ENCODE measurements at regions not wholly inside any gene's neighbourhood (a gene's known extent, or its start where the extent isn't known, plus 50 kb on each side); places are given as distances from the start of the nearest gene placed in this dataset.
A peak's percentile ranks its signal among the peaks of the same experiment; 100 is the strongest.
"Not testable (repeated sequence)": the region's sequence is repeated elsewhere in the genome, so short reads cannot be mapped to it uniquely, and the experiment has no call there.

GRCh38 chrX:109922190-109922589, 80.7 kb upstream of the TMEM164 start:
- no peaks in the 10 kb centered on the region for H3K36me3 Mint-ChIP-seq (ENCODE audit: low read depth)
- H3K4me3 Mint-ChIP-seq: no peak overlapping the region
- TF ChIP-seq, protein P1, sequence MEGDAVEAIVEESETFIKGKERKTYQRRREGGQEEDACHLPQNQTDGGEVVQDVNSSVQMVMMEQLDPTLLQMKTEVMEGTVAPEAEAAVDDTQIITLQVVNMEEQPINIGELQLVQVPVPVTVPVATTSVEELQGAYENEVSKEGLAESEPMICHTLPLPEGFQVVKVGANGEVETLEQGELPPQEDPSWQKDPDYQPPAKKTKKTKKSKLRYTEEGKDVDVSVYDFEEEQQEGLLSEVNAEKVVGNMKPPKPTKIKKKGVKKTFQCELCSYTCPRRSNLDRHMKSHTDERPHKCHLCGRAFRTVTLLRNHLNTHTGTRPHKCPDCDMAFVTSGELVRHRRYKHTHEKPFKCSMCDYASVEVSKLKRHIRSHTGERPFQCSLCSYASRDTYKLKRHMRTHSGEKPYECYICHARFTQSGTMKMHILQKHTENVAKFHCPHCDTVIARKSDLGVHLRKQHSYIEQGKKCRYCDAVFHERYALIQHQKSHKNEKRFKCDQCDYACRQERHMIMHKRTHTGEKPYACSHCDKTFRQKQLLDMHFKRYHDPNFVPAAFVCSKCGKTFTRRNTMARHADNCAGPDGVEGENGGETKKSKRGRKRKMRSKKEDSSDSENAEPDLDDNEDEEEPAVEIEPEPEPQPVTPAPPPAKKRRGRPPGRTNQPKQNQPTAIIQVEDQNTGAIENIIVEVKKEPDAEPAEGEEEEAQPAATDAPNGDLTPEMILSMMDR (IDR thresholded peaks at IDR 0.05): no peak
- peaks cover 18% of the 10 kb centered on the region for H3K4me1 Mint-ChIP-seq
- peaks cover 6% of the 10 kb centered on the region for H3K27me3 Mint-ChIP-seq (ENCODE audit: low read depth, poor library complexity)
- H3K27ac Mint-ChIP-seq: no peak overlapping the region
- DNase-seq: no peak
- H3K9me3 Mint-ChIP-seq: no peaks in the 10 kb centered on the region

GRCh38 chrX:109925003-109925402, 77.9 kb upstream of the TMEM164 start:
- DNase-seq; H3K27me3 Mint-ChIP-seq (ENCODE audit: low read depth, poor library complexity); H3K9me3 Mint-ChIP-seq; H3K36me3 Mint-ChIP-seq (ENCODE audit: low read depth); H3K27ac Mint-ChIP-seq; H3K4me3 Mint-ChIP-seq: not testable (repeated sequence)
- H3K4me1 Mint-ChIP-seq: peaks cover 11% of the 10 kb centered on the region

DNA sequence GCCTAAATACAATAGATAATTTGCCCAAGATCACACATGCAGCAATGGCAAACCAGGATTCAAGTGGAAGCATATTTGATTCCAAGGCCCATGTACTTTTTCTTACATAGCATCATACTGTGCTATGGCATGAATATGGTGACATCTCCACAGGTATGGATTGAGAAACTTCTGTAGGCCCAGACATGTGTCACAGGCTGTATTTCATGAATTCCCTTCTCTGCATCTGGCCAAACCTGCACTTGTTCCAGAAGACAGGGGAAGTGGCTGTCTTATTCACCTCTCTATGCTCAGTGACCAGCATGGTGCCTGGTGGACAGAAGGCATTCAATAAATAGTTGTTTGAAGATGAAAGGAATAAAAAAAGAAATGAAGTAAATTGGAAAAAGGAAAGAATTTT, 77.3 kb upstream of the TMEM164 start:
- no peak overlapping the region for H3K4me3 Mint-ChIP-seq
- TF ChIP-seq, protein P1 (IDR thresholded peaks at IDR 0.05): no peak
- DNase-seq: no peak
- no peaks in the 10 kb centered on the region for H3K9me3 Mint-ChIP-seq
- H3K27me3 Mint-ChIP-seq (ENCODE audit: low read depth, poor library complexity): peaks cover 6% of the 10 kb centered on the region
- peaks cover 7% of the 10 kb centered on the region for H3K4me1 Mint-ChIP-seq
- no peak overlapping the region for H3K27ac Mint-ChIP-seq
- H3K36me3 Mint-ChIP-seq (ENCODE audit: low read depth): no peaks in the 10 kb centered on the region

GRCh38 chrX:109926118-109926517, 76.8 kb upstream of the TMEM164 start:
- Mint-ChIP-seq H3K4me1 (peaks cover 7% of the 10 kb centered on the region), H3K36me3 (ENCODE audit: low read depth) (no peaks in the 10 kb centered on the region), H3K9me3 (no peaks in the 10 kb centered on the region), H3K4me3 (no peak overlapping the region), H3K27ac (no peak overlapping the region), H3K27me3 (ENCODE audit: low read depth, poor library complexity) (peaks cover 6% of the 10 kb centered on the region)
- TF ChIP-seq, protein P1 (IDR thresholded peaks at IDR 0.05): no peak
- no peak for DNase-seq

DNA sequence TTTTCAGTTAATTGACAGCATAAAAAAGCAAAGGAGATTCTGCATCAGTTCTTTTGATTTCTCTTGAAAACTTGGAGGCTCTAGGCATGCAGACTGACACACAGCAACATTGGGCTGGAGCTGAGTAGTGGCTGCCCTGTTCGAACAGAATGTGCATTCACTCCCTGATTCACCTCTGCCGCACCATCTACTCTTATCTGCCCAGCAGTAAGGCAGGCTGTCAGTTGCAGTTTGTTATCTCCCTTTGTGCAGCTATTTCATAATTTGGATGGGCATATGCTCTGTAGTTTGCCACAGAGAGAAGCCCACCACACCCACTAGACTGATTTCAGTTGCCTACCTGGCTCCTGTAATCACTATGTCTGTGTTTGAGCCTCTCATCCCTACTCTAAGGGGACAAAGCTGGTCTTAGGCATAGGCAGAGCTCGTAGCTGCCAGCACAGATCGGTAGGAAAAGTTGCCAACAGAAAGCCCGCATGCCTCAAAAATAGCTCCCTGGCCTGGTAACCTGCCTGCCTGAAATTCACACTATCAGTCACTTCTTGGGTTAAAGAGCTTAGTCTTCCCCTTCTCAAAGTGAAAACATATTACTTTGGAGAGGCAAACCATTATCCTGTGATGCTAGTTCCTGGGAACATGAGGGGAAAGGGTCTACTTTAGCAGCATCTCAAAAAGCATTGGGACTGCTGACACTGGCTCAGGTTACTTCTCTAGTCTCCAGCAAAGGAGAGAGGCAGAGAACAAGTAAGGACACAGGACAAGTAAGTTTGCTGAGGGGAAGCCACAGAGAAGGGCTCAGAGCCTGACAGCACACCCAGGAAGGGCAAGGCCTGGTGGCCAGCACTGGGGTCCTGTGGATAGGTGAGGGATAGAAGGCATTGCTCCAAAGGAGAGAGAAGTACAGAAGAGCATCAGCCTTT, 75.9 kb upstream of the TMEM164 start:
- H3K27ac Mint-ChIP-seq: peak overlapping the region; percentile 63
- TF ChIP-seq, protein P1 (IDR thresholded peaks at IDR 0.05): no peak
- no peak for DNase-seq
- H3K4me1 Mint-ChIP-seq: peaks cover 7% of the 10 kb centered on the region
- no peak overlapping the region for H3K4me3 Mint-ChIP-seq
- H3K36me3 Mint-ChIP-seq (ENCODE audit: low read depth): no peaks in the 10 kb centered on the region
- H3K9me3 Mint-ChIP-seq: no peaks in the 10 kb centered on the region
- peaks cover 2% of the 10 kb centered on the region for H3K27me3 Mint-ChIP-seq (ENCODE audit: low read depth, poor library complexity)

DNA sequence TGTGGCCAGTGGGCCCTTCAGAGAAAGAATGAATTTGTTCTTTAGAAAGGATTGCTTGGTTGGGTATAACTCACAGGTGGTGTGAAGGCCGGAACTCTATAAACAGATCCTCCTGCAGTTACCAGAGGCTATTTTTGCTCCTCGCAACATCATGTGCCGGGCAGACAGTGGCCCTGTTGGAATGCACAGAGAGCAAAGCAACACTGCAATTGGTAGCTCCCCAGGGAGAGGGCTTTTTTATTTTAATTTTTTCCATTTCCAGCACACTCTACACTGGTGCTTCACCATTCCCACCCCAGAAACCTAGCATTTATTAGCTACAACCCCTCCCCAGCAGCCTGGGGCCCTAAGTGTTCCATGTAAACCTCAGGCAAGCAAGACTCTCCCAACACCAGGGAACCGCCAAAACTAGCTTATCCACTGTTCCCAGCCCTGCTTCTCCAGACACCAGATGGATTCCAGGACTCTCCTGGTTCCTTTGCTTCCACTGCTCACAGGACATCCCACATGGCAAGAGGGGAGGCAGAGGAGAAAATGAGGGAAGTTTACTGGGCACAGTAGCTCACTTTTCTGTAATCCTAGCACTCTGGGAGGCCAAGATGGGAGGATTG, 75.1 kb upstream of the TMEM164 start:
- H3K9me3 Mint-ChIP-seq: no peaks in the 10 kb centered on the region
- no peak overlapping the region for H3K4me3 Mint-ChIP-seq
- no peak for DNase-seq
- no peaks in the 10 kb centered on the region for H3K36me3 Mint-ChIP-seq (ENCODE audit: low read depth)
- H3K27me3 Mint-ChIP-seq (ENCODE audit: low read depth, poor library complexity): peaks cover 2% of the 10 kb centered on the region
- no peak overlapping the region for H3K27ac Mint-ChIP-seq
- TF ChIP-seq, protein P1 (IDR thresholded peaks at IDR 0.05): no peak
- H3K4me1 Mint-ChIP-seq: peaks cover 7% of the 10 kb centered on the region
